Ishikawa (cell line): ENCODE measurements at regions not wholly inside any gene's neighbourhood (a gene's known extent, or its start where the extent isn't known, plus 50 kb on each side); places are given as distances from the start of the nearest gene placed in this dataset.

Experiments used
- CREB1 ChIP-seq: IDR thresholded peaks from 2 replicates; pipeline ENCODE4 v1.6.1; 2012; ENCODE audit warnings: low read depth
- EGR1 ChIP-seq: IDR thresholded peaks from 2 replicates; pipeline ENCODE4 v1.6.1; 2012
- EP300 ChIP-seq: IDR thresholded peaks from 2 replicates; pipeline ENCODE4 v1.6.1; 2012; ENCODE audit warnings: borderline replicate concordance
- MAX ChIP-seq: IDR thresholded peaks from 2 replicates; pipeline ENCODE4 v1.6.1; 2012
- RAD21 ChIP-seq: IDR thresholded peaks from 2 replicates; pipeline ENCODE4 v1.6.1; 2012; ENCODE audit warnings: low read depth
- TAF1 ChIP-seq: IDR thresholded peaks from 2 replicates; pipeline ENCODE4 v1.6.1; 2012; ENCODE audit warnings: low read depth, mild to moderate bottlenecking
- TCF12 ChIP-seq: IDR thresholded peaks from 2 replicates; pipeline ENCODE4 v1.6.1; 2012; ENCODE audit warnings: low read depth
- YY1 ChIP-seq: IDR thresholded peaks from 2 replicates; pipeline ENCODE4 v1.6.1; 2012; ENCODE audit warnings: low read depth

DNA sequence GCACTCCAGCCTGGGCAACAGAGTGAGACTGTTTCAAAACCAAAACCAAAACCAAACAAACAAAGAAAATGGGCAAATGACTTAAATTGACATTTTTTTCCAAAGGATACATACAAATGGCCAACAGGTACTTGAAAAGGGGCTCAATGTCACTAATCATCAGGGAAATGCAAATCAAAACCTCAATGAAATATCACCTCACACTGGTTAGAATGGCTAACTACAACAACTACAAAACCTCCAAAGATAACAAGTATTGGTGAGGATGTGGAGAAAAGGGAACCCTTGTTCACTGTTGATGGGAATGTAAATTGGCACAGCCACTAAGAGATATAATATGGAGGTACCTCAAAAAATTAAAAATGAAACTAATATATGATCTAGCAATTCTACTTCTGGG lies 213.2 kb upstream of the HS6ST1 start:
- TF ChIP-seq TAF1 (no peak), EP300 (no peak), YY1 (no peak), RAD21 (peak; percentile 67), EGR1 (no peak), CREB1 (no peak), MAX (no peak), TCF12 (no peak)
